GM18858 (cell line): ENCODE measurements at regions not wholly inside any gene's neighbourhood (a gene's known extent, or its start where the extent isn't known, plus 50 kb on each side); places are given as distances from the start of the nearest gene placed in this dataset.
"Not testable (repeated sequence)": the region's sequence is repeated elsewhere in the genome, so short reads cannot be mapped to it uniquely, and the experiment has no call there.

Experiments used
- ATAC-seq: cut with Tn5 transposase; IDR thresholded peaks from one replicate; pipeline ENCODE4 v1.9.1; 2021; ENCODE audit not compliant: unreplicated experiment

DNA sequence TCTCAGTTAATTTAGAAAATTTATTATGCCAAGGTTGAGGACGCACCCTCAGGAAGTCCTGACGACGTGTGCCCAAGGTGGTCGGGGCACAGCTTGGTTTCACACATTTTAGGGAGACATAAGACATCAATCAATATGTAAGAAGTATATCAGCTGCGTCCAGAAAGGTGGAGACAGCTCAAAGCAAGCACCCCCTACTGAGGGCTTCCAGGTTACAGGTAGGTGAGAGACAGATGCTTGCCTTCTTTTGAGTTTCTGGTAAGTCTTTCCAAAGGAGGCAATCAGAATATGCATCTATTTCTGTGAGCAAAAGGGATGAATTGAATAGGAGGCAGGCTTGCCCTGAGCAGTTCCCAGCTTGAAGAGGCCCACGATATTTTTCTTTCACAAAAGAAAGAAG lies 614.3 kb downstream of the XPNPEP1 start:
- ATAC-seq: no peak

DNA sequence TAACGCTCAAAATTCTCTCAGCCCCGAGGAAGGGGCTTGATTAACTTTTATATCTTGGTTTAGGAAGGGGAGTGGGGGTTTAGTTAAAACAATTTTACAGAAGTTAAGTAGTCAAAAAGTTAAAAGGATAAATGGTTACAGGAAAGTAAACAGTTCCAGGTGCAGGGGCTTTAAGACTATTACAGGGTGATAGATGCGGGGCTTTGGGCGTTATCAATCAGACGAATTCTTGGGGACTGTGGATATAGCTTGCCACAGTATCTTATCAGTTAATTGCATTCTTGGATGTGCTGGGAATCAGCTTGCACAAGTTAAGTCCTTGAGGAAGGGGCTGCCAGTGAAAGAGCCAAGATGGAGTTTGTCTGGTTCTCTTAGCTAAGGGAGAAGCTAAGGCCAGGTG lies 616.2 kb downstream of the XPNPEP1 start:
- not testable (repeated sequence) for ATAC-seq

- no peak for ATAC-seq
These were observed 616.6 kb downstream of the XPNPEP1 start for GRCh38 chr10:109306698-109307097.

GRCh38 chr10:109287858-109288257 lies 635.5 kb downstream of the XPNPEP1 start:
- ATAC-seq: no peak

- ATAC-seq: no peak
These were observed 640.8 kb downstream of the XPNPEP1 start for GRCh38 chr10:109282510-109282909.

GRCh38 chr10:109281347-109281746 lies 642.0 kb downstream of the XPNPEP1 start:
- no peak for ATAC-seq

GRCh38 chr10:109280837-109281236 lies 642.5 kb downstream of the XPNPEP1 start:
- ATAC-seq: no peak

- ATAC-seq: no peak
These were observed 645.9 kb downstream of the XPNPEP1 start for GRCh38 chr10:109277456-109277855.

DNA sequence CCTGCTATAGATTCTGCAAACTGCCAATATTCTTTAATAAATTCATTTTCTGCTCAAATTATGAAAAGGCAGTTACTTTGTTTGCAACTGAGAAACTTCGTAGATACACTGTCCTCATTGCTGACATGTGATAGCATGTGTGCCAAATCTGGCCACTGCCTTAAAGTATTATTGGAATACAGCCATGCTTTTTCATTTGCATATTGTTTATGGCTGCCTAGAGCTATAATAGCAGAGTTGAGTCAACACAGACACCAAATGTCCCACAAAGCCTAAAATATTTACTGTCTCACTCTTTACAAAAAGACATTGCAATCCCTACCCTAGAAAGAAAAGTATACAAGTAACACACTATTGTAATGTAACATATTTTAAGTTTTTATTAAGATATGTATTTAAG lies 647.4 kb downstream of the XPNPEP1 start:
- no peak for ATAC-seq

GRCh38 chr10:109274681-109275080 lies 648.6 kb downstream of the XPNPEP1 start:
- no peak for ATAC-seq

GRCh38 chr10:109270173-109270572 lies 653.1 kb downstream of the XPNPEP1 start:
- no peak for ATAC-seq

GRCh38 chr10:109264004-109264403 lies 659.3 kb downstream of the XPNPEP1 start:
- no peak for ATAC-seq

DNA sequence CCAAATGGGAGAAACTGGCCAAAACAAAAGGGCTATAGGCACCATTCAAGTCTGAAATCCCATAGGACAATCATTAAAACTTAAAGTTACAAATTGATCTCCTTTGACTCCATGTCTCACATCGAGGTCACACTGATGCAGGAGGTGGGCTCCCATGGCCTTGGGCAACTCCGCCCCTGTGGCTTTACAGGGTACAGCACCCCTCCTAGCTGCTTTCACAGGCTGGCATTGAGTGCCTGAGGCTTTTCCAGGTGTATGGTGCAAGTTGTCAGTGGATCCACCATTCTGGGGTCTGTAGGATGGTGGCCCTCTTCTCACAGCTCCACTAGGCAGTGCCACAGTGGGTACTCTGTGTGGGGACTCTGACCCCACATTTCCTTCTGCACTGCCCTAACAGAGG lies 662.1 kb downstream of the XPNPEP1 start:
- no peak for ATAC-seq

DNA sequence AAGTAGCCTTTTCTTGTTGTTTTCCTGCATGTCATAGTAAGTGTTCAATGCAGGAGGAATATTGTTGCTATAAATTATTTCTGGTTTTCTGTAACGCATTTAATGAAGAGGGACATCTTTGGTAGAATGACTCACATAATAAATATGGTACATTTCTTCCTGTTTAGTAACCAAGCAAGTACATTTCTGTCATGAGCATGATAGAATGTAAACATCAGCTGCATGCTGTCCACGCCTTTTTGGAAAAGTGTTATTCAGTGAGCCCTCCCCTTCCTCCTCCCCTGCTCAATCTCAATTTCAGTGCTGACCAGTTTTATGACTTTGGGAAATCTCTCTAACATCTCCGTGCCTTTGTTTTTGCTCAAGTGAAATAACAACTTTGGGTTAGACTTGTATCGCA lies 664.0 kb downstream of the XPNPEP1 start:
- ATAC-seq: no peak

DNA sequence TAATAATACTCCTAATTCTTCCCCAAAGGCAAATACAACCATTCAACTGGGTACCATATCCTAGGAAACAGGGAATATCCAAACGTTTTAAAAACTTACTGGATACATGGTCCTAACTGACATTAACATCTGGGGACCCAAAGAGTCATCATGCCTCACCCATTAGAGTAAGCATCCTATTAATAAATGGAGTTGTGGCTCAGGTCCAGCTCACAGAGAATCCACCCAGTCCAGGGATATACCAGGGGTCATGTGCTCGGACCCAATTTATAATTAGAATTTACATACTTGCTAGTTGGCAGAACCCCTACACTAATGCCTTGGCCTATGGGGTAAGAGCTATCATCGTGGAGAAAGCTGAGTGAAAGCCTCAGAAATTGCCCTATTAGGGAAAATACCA lies 670.0 kb downstream of the XPNPEP1 start:
- no peak for ATAC-seq

DNA sequence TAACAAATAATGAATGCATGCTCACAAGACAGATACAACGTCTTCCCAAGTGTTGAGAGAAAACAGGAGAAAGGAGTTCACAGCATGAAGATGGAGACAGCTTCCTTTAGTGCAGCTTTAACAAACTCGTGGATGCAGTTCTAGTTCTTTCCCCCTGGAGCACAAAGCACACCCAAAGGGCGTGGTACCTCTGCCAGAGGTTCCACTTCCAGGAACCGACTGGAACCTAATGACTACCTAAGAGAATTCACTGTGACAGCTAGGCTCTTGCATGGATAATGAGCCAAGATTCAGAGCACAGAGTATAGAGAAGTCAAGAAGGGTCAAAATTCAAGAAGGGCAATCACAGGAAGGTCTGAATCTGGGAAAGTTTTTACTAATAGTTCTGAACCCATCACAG lies 673.2 kb downstream of the XPNPEP1 start:
- no peak for ATAC-seq

- no peak for ATAC-seq
These were observed 675.5 kb downstream of the XPNPEP1 start for GRCh38 chr10:109247814-109248213.

GRCh38 chr10:109245821-109246220 lies 677.5 kb downstream of the XPNPEP1 start:
- no peak for ATAC-seq

DNA sequence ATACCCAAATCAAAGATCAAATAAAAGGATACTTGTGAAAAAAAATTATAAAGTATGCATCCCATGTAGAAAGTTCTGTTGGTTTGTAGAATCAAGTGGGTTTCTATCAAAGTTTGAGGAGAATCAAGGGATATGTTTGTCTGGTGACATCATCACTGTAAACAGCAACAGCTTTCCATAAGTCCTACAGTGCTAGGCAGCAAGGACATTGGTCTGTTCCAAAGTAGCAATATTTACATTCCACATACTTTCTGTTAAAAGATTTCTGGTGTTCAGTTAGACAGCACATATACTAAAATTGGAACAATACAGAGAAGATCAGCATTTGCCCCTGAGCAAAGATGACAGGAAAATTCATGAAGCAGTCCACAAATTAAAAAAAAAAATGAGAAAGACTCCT lies 683.9 kb downstream of the XPNPEP1 start:
- ATAC-seq: no peak

- no peak for ATAC-seq
These were observed 685.6 kb downstream of the XPNPEP1 start for GRCh38 chr10:109237682-109238081.

DNA sequence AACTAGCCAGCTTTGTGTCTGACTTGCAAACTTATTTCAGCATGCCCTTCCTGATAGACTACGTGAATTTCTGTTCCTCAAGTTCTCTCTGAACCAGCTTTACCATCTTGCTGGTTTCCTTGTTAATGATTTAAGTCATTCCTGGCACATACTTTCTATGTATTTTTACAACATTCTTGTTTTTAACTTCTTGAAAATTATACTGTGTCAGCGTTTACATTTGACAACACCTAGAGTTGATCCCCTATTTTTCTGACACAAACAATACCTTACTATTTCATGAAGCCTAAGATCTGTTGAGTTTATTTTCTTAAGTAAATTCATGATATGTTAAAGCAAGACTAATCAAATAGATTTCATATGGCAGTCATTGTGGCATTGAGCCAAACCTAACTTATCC lies 686.3 kb downstream of the XPNPEP1 start:
- ATAC-seq: no peak

- ATAC-seq: not testable (repeated sequence)
These were observed 699.8 kb downstream of the XPNPEP1 start for GRCh38 chr10:109223533-109223932.

DNA sequence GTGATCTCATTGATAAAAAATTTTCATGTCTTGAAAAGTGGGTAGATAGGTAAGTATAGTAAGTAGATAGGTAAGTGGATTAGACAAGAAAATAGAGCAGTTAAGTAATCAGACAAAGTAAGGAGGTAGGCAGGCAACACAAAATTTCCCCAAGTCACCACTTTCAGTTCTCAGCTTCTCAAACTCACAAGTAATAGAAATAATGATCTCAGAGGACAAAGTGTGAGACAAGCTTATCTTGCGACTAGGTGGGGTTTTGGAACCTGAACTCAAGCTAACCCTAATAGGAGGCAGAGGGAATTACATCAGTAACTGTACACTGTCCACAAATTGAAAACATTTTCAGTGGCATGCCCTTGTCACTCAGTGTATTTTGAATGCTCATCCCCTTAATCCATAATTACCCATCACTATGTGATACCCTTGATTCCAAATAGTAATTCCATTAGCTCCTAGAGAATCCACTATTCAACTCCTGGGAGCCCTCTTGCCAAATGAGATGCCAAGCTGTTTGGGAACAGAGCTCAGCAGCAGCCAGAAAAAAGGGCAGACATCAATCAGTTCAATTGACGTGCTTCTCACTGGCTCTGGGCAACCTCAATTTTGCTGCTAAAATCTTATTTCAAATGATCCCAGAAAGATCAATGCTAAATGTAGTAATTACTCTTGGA lies 703.2 kb downstream of the XPNPEP1 start:
- no peak for ATAC-seq
